ENCODE measurements at regions not wholly inside any gene's neighbourhood (a gene's known extent, or its start where the extent isn't known, plus 50 kb on each side); places are given as distances from the start of the nearest gene placed in this dataset.

DNA sequence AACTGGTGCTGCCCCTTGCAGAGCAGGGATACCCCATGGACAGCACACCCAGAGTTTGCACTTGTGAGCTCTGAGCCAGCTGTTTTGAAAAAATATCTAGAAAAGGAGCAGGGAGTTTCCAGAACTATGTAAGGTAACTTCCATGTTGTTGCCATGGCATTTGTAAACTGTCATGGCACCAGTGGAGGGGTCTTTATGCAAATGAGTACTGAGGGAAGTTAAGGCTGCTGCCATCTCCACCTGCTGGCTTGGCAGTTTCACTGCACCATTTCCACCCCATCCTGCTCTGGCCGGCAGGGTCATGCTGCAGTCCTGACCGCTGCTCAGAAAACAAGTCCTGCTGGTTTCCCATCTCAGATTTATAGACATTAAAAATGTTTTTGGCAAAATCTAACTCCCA lies 52.3 kb upstream of the SNTG2 start:
- no peak for DNase-seq

GRCh38 chr2:897091-897490 lies 53.6 kb upstream of the SNTG2 start:
- no peak for DNase-seq

DNA sequence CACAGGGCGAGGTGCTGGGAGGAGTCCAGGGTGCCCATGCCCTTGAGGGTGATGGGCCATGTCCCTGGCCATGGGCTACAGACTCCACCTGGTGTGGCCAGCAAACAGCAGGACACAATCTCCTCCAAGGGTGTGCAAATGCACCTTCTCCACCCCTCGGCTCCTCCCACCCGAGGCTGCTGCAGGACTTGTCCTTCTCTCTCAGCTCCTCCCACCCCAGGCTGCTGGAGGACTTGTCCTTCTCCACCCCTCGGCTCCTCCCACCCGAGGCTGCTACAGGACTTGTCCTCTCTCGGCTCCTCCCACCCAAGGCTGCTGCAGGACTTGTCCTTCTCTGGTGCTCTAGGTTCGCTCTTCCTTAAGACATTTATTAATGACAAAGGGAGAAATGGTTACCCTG lies 57.3 kb upstream of the SNTG2 start:
- no peak for DNase-seq

DNA sequence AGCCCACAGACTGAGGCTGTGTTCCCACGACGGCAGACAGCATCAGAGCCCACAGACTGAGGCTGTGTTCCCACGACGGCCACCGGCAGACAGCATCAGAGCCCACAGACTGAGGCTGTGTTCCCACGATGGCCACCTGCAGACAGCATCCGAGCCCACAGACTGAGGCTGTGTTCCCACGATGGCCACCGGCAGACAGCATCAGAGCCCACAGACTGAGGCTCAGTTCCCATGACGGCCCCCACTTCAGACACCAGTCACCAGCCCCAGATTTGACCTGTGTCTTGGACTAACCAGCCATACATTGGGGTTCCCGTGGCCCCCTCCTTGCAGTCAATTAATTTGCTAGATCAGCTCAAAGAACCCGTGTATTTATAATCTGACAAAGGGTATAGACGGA lies 57.8 kb upstream of the SNTG2 start:
- DNase-seq: no peak

- DNase-seq: no peak
Observed at GRCh38 chr2:892401-892800, 58.2 kb upstream of the SNTG2 start.

- no peak for DNase-seq
Observed at GRCh38 chr2:891734-892133, 58.9 kb upstream of the SNTG2 start.

- DNase-seq: no peak
Observed at GRCh38 chr2:890791-891190, 59.9 kb upstream of the SNTG2 start.

GRCh38 chr2:890214-890613 lies 60.4 kb upstream of the SNTG2 start:
- DNase-seq: no peak

DNA sequence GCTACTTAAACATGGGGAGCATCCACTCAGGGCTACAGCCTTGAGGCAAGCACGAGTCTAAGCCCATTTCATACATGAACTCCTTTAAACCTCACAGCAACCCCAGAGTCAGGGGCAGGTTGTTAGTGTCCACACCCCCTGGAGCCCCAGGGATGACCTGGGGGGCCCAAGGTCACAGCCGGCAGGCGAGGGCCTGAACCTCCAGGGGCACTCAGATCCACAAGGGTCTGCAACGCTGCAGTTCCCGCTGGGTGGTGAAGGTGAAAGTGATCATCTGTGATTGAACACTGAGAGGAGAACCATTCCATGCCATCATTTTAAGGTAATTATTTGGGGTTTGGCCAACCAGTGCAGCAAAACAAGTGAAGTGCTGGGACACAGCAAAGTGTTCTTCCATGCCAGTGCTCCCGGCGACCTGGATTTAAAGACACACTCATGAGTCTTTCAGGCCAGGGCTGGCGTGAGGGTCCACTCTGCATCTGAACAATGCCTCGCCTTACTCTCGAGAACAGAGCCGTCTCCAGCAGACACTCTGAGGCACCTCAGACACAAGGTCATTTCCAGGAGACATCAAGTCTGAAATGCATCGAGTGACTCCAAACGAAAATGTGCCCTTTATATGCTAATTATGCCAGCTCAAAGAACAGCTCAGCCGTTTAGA lies 61.6 kb upstream of the SNTG2 start:
- no peak for DNase-seq

DNA sequence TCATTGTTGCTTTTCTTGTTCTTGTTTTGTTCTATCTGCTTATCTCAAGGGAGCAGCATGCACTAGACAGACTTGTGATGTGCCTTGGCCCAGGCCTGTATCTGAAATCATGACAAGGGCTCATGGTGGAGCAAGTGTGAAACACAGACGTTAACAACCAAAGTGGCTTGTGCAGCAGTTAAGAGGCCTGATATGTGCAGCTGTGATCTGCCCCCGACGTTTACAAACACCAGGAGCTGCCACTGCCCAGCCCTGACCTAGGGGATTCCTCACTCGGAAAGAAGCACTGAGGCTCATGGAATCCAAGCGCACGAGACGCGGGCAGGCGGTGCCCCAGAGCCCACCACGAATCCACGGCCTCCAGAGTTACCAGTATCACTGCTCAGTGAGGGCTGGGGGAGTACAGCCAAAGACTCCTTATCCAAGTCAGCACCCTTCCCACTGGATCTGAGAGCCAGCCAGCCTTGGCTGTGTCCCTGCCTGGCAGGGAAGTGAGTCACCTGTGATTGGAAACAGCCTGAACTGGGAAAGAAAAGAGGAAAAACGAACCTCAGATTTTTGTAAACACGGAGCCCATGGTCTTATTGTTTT lies 62.3 kb upstream of the SNTG2 start:
- no peak for DNase-seq

- no peak for DNase-seq
Observed at GRCh38 chr2:887639-888038, 63.0 kb upstream of the SNTG2 start.

DNA sequence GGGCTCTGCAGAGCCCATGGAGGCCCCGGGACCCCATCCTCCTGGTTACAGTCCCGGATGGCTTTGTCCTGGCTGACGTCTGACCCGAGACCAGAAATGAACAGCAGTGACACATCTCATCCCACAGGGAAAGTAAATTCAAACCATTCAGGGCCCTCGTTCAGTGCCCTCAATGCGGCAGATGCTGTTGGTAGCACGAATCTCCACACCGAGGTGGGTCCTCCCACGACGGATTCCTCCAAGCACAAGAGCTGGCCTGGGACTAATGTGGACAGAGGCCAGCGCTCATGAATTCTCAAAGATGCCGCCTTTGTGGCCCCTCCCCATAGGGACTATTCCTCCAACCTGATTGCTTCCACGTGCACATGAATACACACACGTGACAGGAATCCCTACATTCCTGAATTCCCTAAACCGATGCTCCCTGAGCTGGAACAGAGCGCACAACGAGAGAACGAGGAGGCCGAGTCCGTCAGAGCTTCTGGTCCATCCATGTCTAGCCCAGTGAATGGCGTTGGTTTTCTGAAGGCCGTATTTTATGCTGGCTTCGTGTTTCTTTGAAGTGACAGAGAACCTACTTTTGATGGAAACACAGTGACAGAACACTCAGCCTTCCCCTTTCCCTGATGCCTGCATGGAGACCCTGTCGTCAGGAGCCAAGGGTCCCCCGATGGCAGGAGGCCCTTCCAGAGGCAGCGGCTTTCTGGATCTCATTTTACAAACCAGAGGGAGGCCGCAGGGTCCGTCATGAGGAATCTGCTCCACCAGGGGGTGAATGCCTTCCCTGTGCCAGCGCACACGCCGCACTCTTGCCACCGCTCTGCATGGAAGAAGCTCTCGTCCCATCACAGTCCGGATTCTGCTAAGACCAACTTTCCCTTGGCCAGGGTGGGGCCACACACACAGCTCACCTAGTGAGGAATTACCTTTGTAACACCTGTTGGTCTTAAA lies 64.3 kb upstream of the SNTG2 start:
- no peak for DNase-seq

DNA sequence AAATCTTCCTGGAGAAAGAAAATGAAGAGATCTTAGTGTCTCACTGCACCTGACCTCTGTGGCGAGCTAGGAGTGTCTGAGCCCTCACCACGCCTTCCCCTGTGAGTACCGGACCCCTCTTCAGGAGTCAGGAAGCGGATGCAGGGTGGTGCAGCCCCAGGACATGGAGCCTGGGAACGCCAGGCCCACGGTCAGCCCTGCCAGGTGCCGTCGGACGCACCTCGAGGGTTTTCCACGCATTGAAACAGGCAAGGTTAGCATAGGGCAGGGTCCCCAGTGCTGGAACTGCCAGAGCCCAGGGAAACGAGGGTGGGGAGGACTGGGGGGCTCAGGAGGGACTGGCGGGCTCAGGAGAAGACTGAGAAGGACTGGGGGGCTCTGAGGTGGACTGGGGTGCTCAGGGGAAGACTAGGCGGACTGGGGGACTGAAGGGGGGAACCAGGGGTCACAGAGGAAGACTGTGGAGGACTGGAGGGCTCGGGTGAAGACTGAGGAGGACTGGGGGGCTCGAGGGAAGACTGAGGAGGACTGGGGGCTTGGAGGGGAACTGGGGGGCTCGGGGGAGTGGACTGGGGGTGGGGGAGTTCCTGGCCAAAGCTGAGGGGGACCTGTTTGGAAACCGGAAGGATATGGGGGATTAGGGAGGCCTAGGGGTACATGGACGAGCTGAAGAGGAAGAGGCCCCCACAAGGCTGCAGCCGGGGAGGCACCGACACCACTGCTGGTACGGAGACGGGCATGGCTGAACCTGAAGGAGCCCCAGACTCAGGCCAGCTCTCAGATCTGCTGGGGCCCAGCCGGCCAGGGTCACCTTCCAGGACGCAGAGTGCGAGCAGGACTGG lies 65.2 kb upstream of the SNTG2 start:
- no peak for DNase-seq

GRCh38 chr2:883803-884748 lies 66.6 kb upstream of the SNTG2 start:
- DNase-seq: peak; percentile 38

DNA sequence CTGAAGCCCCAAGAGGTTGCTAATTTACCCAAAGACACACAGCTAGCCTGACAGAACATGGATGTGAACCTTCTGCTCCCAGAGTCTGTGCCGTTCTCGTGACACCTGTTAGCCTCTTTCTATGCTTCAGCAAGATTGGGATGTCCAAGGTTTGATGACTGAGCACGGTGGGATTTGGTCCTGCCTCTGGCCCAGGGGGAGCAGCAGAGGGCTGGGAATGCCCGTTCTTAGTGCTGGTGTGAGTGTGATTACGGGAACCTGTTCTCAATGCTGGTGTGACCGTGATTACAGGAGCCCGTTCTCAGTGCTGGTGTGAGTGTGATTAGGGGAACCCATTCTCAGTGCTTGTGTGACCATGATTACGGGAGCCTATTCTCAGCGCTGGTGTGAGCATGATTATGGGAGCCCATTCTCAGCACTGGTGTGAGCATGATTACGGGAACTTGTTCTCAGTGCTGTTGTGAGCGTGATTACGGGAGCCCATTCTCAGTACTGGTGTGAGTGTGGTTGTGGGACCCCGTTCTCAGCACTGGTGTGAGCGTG lies 67.3 kb upstream of the SNTG2 start:
- no peak for DNase-seq

GRCh38 chr2:881204-881918 lies 69.3 kb upstream of the SNTG2 start:
- DNase-seq: no peak

- DNase-seq: no peak
Observed at GRCh38 chr2:880201-880970, 70.3 kb upstream of the SNTG2 start.

GRCh38 chr2:879540-879939 lies 71.1 kb upstream of the SNTG2 start:
- DNase-seq: no peak

DNA sequence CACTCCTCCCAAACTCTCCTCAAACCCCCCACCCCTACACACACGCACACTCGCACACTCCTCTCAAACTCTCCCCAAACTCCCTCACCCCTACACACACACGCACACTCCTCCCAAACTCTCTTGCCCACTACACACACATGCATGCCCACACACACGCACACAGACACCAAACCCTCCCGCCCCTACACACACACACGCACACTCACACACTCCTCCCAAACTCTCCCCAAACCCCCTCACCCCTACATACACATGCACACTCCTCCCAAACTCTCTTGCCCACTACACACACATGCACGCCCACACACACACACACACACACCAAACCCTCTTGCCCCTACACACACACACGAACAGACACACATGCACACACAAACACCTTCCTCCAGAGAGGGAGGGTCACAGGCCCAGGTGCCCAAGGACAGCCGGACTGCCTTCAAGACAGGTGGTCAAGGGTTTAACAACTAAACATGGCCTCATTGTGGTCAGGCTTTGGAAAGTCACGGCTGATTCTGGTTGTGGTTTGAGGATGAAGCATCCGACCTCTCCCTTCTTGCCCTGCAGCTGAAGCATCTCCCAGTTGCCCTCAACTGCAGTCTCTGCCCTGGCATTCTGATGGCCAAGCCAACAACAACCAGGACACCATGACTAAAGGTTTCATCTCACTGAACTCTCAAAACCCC lies 72.3 kb upstream of the SNTG2 start:
- no peak for DNase-seq
